ENCODE measurements at regions not wholly inside any gene's neighbourhood (a gene's known extent, or its start where the extent isn't known, plus 50 kb on each side); places are given as distances from the start of the nearest gene placed in this dataset.
"Not testable (repeated sequence)": the region's sequence is repeated elsewhere in the genome, so short reads cannot be mapped to it uniquely, and the experiment has no call there.

GRCh38 chr7:118949031-118949430 is 724.5 kb downstream of the ANKRD7 start:
- DNase-seq: peak; percentile 16

- DNase-seq: not testable (repeated sequence)
Measured at GRCh38 chr7:118956285-118956684, 731.8 kb downstream of the ANKRD7 start.

DNA sequence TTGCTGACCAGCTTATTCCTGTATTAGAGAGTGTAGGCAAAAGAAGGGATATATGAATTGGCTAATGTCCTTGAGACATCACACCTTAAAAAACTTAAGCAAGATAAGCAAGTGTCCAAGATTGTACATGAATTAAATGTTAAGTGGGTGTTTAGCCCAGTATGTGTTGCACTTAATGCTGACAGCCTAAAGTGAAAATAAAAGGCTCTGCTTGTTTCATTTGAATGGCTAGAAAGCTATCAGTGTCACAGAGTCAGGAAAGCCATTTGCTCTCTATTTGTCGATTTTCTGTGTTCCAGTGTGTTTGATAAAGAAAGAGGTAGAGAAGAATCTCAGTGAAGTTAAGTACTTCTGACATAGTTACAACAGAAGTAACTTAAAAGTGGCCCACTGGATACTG is 744.9 kb downstream of the ANKRD7 start:
- no peak for DNase-seq

- no peak for DNase-seq
Measured at GRCh38 chr7:118971706-118972105, 747.2 kb downstream of the ANKRD7 start.

DNA sequence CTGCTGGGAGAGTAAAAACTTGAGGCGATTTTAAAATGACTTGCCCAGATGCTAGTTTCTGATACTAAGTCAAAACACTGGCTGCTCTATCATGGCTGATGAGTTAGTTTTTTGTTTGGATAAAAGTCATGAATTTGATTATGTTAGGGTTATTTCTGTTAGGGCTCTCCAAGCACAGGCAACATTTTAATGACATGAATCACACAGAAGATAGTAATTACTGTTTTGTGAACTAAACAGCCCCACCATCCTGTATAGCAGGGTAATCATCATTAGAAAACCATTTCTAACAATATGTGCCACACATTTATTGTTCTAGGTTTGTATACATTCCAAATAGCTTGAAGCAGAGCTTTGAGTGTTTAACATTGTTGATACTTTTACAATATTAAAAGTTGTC is 750.3 kb downstream of the ANKRD7 start:
- DNase-seq: no peak

DNA sequence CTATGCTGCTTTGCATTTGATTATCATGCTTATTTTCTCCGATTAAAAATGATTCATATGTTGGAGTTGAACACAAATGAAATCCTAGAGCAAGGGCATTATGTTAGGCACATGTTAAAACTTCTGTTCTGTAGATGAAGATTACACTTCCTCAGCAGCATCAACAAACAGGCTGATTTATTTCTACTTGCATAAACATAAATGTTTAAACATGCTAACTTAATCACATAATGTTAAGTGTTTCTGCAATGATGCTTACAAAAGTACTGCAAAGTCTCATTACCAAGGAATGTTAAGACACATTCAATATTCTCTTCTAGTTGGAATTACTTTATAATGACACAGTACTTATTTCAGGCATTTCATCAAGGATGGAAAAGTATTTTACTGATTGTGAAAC is 770.8 kb downstream of the ANKRD7 start:
- no peak for DNase-seq

DNA sequence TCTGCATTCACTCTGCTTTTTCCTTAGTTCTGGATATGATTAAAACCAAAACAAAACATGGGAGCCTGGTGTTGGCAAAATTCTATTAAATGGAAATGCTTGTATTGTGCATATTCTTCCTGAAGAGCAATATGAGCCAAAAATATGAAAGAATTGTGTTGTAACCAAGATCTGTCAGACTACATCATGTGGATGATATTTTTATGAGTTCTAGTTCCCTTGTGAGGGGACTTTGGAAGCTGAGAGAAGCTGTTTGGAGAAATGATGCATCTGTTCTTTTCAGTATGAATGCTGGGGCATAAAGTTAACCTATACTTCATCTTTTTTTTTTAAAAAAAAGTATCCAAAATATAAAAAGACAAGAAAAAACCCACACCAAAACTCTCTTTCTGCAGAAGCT is 782.7 kb downstream of the ANKRD7 start:
- DNase-seq: no peak

DNA sequence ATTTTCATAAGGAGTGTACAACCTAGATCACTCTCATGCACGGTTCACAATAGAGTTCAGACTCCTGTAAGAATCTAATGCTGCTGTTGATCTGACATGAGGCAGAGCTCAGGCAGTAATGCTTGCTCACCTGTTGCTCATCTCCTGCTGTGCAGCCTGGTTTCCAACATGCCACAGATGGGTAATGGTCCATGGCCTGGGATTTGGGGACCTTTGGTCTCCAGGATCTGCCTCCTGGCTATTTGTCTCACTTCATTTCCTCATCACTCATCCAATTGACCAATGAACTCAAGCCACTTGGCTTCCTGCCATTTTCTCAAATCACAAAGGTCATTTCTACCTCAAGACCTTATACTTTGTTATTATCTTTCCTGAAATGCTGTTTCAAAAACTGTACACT is 786.1 kb downstream of the ANKRD7 start:
- DNase-seq: no peak

DNA sequence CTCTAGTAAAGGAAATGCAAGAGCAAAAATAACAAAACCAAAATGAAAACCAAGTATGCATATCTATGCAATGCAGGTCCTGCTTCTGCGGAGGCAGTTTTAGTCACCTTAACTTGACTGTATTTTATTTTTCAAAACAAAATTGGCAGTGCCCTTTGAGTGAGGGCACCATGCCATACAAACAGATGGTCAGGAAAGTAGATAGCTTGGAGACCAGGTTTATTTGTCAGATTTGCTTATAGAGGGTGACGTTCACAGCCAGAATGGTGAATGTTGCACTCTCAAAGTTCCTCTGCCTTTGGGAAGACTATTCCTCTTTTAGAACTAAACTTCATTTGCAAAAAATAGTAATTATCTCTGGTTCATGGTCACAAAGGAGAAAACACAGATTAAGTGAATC is 801.9 kb downstream of the ANKRD7 start:
- no peak for DNase-seq

GRCh38 chr7:119028736-119029135 is 804.2 kb downstream of the ANKRD7 start:
- DNase-seq: no peak

GRCh38 chr7:119032136-119032535 is 807.6 kb downstream of the ANKRD7 start:
- not testable (repeated sequence) for DNase-seq

- DNase-seq: no peak
Measured at GRCh38 chr7:119033641-119034040, 809.1 kb downstream of the ANKRD7 start.

DNA sequence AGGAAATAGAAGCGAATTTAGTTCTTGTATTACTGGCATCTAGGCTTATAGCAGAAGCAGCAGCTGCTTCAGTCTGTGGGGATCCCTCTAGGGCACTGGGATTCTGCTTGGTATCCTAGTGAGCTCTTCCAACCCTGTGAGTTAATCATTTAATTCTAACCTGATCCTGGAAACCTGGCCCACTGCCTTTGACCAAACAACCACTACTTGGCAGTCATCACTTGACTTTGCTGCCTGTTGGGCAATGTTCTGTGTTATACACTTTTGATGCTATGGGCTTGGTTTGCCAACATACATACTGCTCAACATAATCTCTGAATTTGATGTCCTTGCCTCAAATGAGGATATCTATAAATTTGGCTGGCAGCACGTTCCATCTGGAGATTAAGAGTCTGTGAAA is 813.4 kb downstream of the ANKRD7 start:
- no peak for DNase-seq

GRCh38 chr7:119046068-119046467 is 821.6 kb downstream of the ANKRD7 start:
- DNase-seq: no peak

DNA sequence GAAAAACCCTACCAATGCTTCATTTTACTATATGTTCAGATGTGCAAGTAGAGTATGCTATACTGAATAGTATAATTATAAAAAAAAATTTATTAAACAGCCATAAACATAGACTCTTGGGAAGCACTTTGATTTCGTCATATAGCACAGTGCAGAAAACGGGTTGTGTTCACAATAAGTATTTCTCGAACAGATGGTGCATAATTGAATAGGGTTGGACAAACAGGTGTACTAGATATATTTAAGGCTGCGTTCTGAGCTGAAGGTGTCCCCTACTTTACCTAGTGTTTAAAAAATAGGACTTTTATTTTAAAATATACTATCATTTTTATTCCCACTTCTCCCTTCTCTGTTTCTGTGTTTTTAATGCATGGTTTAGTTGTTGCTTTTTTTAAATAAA is 841.5 kb downstream of the ANKRD7 start:
- DNase-seq: no peak

GRCh38 chr7:119086026-119086425 is 861.5 kb downstream of the ANKRD7 start:
- no peak for DNase-seq

DNA sequence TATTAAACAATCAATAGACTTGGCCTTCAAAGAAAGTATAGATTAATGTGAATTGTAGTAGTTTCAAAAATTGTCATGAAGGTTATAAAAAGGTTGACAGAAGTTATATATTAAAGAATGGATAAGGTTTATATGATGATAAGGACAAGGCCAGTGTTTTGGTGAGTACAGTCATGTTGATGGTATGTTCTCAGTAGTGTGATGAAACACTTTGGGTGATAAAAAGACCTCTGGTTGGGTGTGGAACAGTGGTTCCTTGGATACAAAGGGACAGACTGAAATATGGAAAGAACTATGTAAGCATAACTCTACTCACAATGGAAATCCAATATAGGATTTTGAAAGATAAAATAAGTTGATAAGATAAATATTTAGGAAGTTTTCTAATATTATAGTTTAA is 866.3 kb downstream of the ANKRD7 start:
- DNase-seq: no peak

- DNase-seq: no peak
Measured at GRCh38 chr7:119096683-119097082, 872.2 kb downstream of the ANKRD7 start.

DNA sequence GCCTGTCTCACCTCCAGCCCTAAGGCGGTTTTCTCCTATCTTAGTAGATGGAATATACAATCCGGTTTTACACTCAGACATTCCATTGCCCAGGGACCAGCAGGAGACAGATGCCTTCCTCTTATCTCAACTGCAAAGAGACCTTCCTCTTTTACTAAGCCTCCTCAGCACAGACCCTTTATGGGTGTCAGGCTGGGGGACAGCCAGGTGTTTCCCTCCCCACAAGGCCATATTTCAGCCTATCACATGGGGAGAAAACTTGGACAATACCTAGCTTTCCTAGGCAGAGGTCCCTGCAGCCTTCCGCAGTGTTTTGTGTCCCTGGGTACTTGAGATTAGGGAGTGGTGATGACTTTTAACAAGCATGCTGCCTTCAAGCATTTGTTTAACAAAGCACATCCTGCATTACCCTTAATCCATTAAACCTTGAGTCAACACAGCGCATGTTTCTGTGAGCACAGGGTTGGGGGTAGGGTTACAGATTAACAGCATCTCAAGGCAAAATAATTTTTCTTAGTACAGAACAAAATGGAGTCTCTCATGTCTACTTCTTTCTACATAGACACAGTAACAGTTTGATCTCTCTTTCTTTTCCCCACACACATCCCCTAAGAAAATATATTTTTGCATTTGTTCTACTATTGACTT is 876.2 kb downstream of the ANKRD7 start:
- peak; percentile 32 for DNase-seq

DNA sequence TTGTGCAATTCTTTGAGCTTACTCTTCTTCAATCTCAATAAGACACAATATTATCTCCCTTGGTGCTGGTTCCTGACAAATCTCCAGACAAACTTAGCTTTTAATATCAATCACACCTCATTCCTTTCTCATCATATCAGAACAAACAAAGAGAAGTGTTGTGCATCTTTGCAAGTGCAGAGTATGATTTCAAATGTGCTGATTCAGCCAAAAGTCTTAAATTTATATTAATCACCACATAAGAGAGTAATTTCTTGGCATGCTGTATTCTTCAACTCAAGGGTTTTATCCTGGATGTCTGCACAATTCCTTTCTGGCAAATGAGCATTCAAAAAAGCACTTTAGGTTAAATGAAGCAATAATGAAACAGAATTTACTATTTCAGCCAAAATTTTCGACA is 877.8 kb downstream of the ANKRD7 start:
- DNase-seq: no peak

DNA sequence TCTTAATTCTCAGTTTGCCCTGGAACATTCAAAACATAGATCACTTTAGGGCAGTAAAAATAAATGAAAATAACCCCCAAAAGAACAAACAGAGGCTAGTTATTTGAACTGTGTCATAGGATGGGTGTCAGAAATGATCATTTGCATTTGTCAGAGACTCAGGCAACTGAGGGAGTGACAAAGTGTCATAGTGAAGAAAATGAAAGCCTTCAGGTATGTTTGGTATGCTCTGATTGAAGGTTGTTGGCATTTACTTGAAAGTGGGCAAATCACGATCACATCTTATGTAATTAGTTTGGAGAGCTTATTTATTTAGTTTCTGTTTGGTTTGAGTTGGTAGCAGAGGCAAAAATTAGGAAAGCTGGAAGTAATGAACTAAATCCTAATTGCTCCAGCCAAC is 880.9 kb downstream of the ANKRD7 start:
- DNase-seq: no peak

GRCh38 chr7:119123326-119123725 is 898.8 kb downstream of the ANKRD7 start:
- DNase-seq: no peak

GRCh38 chr7:119127706-119128105 is 903.2 kb downstream of the ANKRD7 start:
- no peak for DNase-seq

DNA sequence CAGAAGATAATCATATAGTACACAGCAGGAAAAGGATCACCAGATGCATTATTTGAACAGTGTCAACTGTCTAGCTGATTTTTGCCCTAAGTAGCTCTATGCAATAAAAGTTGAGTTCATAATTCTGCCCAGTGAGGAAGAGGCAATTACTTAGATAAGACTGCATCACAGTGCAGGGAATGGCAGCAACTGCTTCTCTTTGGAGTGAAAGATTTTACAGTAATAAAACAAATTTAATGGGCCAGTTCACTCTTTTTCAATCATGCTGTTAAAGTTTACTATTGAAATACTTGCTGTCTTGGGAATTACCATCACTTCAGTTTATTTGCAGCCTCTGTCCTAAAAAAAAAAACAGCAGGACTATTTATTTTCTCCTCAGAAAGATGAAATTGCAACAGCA is 907.9 kb downstream of the ANKRD7 start:
- no peak for DNase-seq

GRCh38 chr7:119167431-119167830 is 942.9 kb downstream of the ANKRD7 start:
- DNase-seq: no peak

GRCh38 chr7:119172043-119172442 is 947.5 kb downstream of the ANKRD7 start:
- no peak for DNase-seq

All from NCI-H345 (cell line).